Endothelial cell of umbilical vein (primary cell): ENCODE measurements at regions not wholly inside any gene's neighbourhood (a gene's known extent, or its start where the extent isn't known, plus 50 kb on each side); places are given as distances from the start of the nearest gene placed in this dataset.

Experiments
- BruUV-seq: library from RNA; stranded (reverse); fragments of 400-500 nt; replicated peaks from 2 replicates; lab custom pipeline; 2021; lab: Mats Ljungman, UMichigan
- CTCF ChIA-PET: fragments of 300-600, 350-600 bp; sonication (Branson Sonifier 250); formaldehyde crosslinking; loops from one replicate; lab custom pipeline; 2021; ENCODE audit warnings: antibody characterized with exemption, inconsistent platforms; lab: Charles Lee
- POLR2A ChIA-PET: fragments of 300-600, 350-600 bp; sonication (Branson Sonifier 250); formaldehyde crosslinking; loops from one replicate; lab custom pipeline; 2021; ENCODE audit warnings: antibody characterized with exemption, inconsistent platforms; lab: Charles Lee
- DNase-seq: peaks from one replicate; pipeline ENCODE4 v3.0.0-alpha.2; 2011; ENCODE audit warnings: low read depth, low spot score
- FAIRE-seq: peaks from 2 replicates; lab custom pipeline; 2011; peaks lifted over from hg19 to GRCh38; lab: Jason Lieb, UNC
- H2AFZ ChIP-seq: 2 replicates; pipeline ENCODE4 v1.6.0; 2012; ENCODE audit warnings: low read depth, low read length, control low read depth, inconsistent platforms
- H3K27ac ChIP-seq: 2 replicates; pipeline ENCODE4 v1.5.1; 2011; ENCODE audit warnings: low read depth, mild to moderate bottlenecking, control low read depth, low read length, moderate library complexity; ENCODE audit not compliant: insufficient read depth
- H3K27me3 ChIP-seq, 2 experiments: 2 replicates each; pipeline versions ENCODE4 v1.6.0 to v1.6.1; 2011; ENCODE audit warnings: low read length in 2 of 2, mixed read lengths in 1 of 2; ENCODE audit not compliant: control insufficient read depth in 2 of 2, insufficient read depth in 2 of 2
- H3K36me3 ChIP-seq, 2 experiments: 2 replicates in 1 of 2; 3 replicates in 1 of 2; pipeline ENCODE4 v1.5.1; 2011; ENCODE audit warnings: low read length in 2 of 2, mild to moderate bottlenecking in 1 of 2, moderate library complexity in 1 of 2; ENCODE audit not compliant: control insufficient read depth in 2 of 2, insufficient read depth in 2 of 2; ENCODE audit errors: extremely low read depth in 1 of 2
- H3K4me1 ChIP-seq: 3 replicates; pipeline ENCODE4 v1.5.1; 2011; ENCODE audit warnings: mild to moderate bottlenecking, low read length; ENCODE audit not compliant: control insufficient read depth, insufficient read depth; ENCODE audit errors: extremely low read depth
- H3K4me2 ChIP-seq: 2 replicates; pipeline ENCODE4 v1.6.1; 2011; ENCODE audit warnings: low read length, control low read depth, mixed read lengths; ENCODE audit not compliant: insufficient read depth
- H3K4me3 ChIP-seq, 3 experiments: fragments of 200-600 bp in 1 of 3; sonication (generic), shearing (Covaris generic) in 1 of 3; replicated peaks in 1 of 3; 2 replicates each; pipeline ENCODE4 v1.5.1; 2011 to 2016; ENCODE audit warnings: control low read depth in 3 of 3, low read length in 3 of 3, mild to moderate bottlenecking in 2 of 3, inconsistent platforms in 1 of 3, low read depth in 1 of 3, moderate library complexity in 1 of 3; ENCODE audit not compliant: insufficient read depth in 1 of 3
- H3K79me2 ChIP-seq: 2 replicates; pipeline ENCODE4 v1.6.0; 2012; ENCODE audit warnings: low read length, inconsistent platforms; ENCODE audit not compliant: control insufficient read depth, insufficient read depth
- H3K9ac ChIP-seq: replicated peaks from 2 replicates; pipeline ENCODE3; 2011; ENCODE audit warnings: low read length, control low read depth; ENCODE audit not compliant: insufficient read depth; ENCODE audit errors: extremely low read depth
- H3K9me1 ChIP-seq: replicated peaks from 3 replicates; pipeline ENCODE4 v1.6.0; 2011; ENCODE audit warnings: mild to moderate bottlenecking, low read length; ENCODE audit not compliant: control insufficient read depth, insufficient read depth; ENCODE audit errors: extremely low read depth
- H3K9me3 ChIP-seq: replicated peaks from 2 replicates; pipeline ENCODE4 v1.5.1; 2012; ENCODE audit warnings: low read length, inconsistent platforms; ENCODE audit not compliant: control insufficient read depth, insufficient read depth
- H4K20me1 ChIP-seq: replicated peaks from 2 replicates; pipeline ENCODE3; 2011; ENCODE audit warnings: mild to moderate bottlenecking, low read length; ENCODE audit not compliant: control insufficient read depth, insufficient read depth; ENCODE audit errors: extremely low read depth
- EZH2 ChIP-seq: IDR thresholded peaks from 2 replicates; pipeline ENCODE4 v1.6.1; 2012; ENCODE audit warnings: borderline replicate concordance, low read depth, mild to moderate bottlenecking, moderate library complexity, low read length, inconsistent platforms; ENCODE audit not compliant: severe bottlenecking
- FOS ChIP-seq: IDR thresholded peaks from 2 replicates; pipeline ENCODE4 v1.6.1; 2011; ENCODE audit warnings: mild to moderate bottlenecking, low read length, moderate library complexity, borderline replicate concordance; ENCODE audit not compliant: insufficient read depth
- GATA2 ChIP-seq: IDR thresholded peaks from 2 replicates; pipeline ENCODE4 v1.7.0; 2011; ENCODE audit warnings: low read depth, mild to moderate bottlenecking, moderate library complexity, mixed read lengths, low read length; ENCODE audit not compliant: insufficient read length, insufficient read depth
- JUN ChIP-seq: IDR thresholded peaks from 2 replicates; pipeline ENCODE4 v1.6.1; 2011; ENCODE audit warnings: borderline replicate concordance, low read depth; ENCODE audit not compliant: insufficient read length, insufficient read depth
- MYC ChIP-seq: IDR thresholded peaks from one replicate; pipeline ENCODE4 v1.6.1; 2011; ENCODE audit warnings: mild to moderate bottlenecking, low read depth, low read length
- POLR2A ChIP-seq: IDR thresholded peaks from 2 replicates; pipeline ENCODE4 v1.6.1; 2012; ENCODE audit warnings: low read depth, mild to moderate bottlenecking, control low read depth, low read length
- POLR2AphosphoS5 ChIP-seq: IDR thresholded peaks from 2 replicates; pipeline ENCODE4 v1.6.1; 2012; ENCODE audit warnings: low read depth, mild to moderate bottlenecking, control low read depth, low read length, moderate library complexity; ENCODE audit not compliant: insufficient read depth
- dilution Hi-C: fragments of 300-500 bp; cut with MboI; formaldehyde crosslinking; loops from one replicate; pipeline ENCODE4 v1.15.0; 2019; ENCODE audit warnings: low sequenced_read_pairs; ENCODE audit not compliant: extremely low pct_ligation_motif_present
- intact Hi-C: fragments of 100-400 bp; cut with micrococcal nuclease; formaldehyde crosslinking; loops from one replicate; pipeline ENCODE4 v1.10.0; 2022
- TF ChIP-seq, protein P1 (sequence below), 2 donors: IDR thresholded peaks; 1 replicate in 1 of 2; 2 replicates in 1 of 2; pipeline ENCODE4 v1.5.1; 2011; ENCODE audit warnings: low read length in 2 of 2, mild to moderate bottlenecking in 2 of 2, moderate library complexity in 2 of 2, control low read depth in 1 of 2, inconsistent platforms in 1 of 2, low read depth in 1 of 2; ENCODE audit not compliant: insufficient read depth in 1 of 2; ENCODE audit errors: extremely low read depth in 1 of 2
- TF ChIP-seq, protein P2 (sequence below): IDR thresholded peaks from 2 replicates; pipeline ENCODE4 v1.6.1; 2011; ENCODE audit not compliant: insufficient read depth, insufficient read length

DNA sequence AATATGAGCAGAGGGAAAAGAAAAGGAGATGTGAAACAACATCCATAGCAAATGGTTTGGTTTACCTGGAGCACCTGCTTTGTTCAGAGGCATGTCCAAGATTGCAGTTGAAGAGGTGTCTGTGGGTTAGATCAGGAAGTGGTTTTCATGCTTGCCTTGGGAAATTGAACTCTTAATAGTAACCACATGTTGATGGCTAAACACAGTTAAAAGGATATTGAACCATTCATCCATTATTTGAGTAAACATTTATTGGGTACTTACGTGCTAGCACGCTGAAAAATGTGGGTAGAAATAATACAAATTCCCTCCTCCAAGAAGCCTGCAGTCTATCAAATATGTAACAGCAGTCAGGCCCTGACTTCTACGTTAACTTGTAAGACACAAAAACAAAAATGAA is 235.7 kb upstream of the TNC start:
- CTCF ChIA-PET: no interaction called here
- H3K36me3 ChIP-seq: no peaks in the 10 kb centered on the region
- TF ChIP-seq MYC (no peak), JUN (no peak), FOS (no peak), POLR2AphosphoS5 (no peak), POLR2A (no peak), EZH2 (no peak), GATA2 (no peak)
- TF ChIP-seq, protein P1, sequence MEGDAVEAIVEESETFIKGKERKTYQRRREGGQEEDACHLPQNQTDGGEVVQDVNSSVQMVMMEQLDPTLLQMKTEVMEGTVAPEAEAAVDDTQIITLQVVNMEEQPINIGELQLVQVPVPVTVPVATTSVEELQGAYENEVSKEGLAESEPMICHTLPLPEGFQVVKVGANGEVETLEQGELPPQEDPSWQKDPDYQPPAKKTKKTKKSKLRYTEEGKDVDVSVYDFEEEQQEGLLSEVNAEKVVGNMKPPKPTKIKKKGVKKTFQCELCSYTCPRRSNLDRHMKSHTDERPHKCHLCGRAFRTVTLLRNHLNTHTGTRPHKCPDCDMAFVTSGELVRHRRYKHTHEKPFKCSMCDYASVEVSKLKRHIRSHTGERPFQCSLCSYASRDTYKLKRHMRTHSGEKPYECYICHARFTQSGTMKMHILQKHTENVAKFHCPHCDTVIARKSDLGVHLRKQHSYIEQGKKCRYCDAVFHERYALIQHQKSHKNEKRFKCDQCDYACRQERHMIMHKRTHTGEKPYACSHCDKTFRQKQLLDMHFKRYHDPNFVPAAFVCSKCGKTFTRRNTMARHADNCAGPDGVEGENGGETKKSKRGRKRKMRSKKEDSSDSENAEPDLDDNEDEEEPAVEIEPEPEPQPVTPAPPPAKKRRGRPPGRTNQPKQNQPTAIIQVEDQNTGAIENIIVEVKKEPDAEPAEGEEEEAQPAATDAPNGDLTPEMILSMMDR (IDR thresholded peaks at IDR 0.05; ENCODE audit: extremely low read depth in 1 of 2, insufficient read depth in 1 of 2, low read depth in 1 of 2, low read length in 2 of 2): no peak
- TF ChIP-seq, protein P2, sequence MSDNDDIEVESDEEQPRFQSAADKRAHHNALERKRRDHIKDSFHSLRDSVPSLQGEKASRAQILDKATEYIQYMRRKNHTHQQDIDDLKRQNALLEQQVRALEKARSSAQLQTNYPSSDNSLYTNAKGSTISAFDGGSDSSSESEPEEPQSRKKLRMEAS: no peak
- POLR2A ChIA-PET: no interaction called here
- H2AFZ ChIP-seq: no peak overlapping the region
- H3K27ac ChIP-seq: no peak overlapping the region
- dilution Hi-C loops: no loop called here
- no peak for FAIRE-seq
- intact Hi-C loops: no loop called here
- no peak overlapping the region for H3K4me2 ChIP-seq
- no peak overlapping the region for H3K4me3 ChIP-seq
- no peaks in the 10 kb centered on the region for H3K4me1 ChIP-seq
- H3K79me2 ChIP-seq: no peaks in the 10 kb centered on the region
- H3K9ac ChIP-seq: no peak overlapping the region
- BruUV-seq: no TSS peak
- no peaks in the 10 kb centered on the region for H3K27me3 ChIP-seq
- no peak for DNase-seq
- H3K9me3 ChIP-seq: peaks cover 2% of the 10 kb centered on the region
- no peaks in the 10 kb centered on the region for H3K9me1 ChIP-seq
- H4K20me1 ChIP-seq: no peaks in the 10 kb centered on the region
